Neural progenitor cell (in vitro differentiated cells): ENCODE measurements at regions not wholly inside any gene's neighbourhood (a gene's known extent, or its start where the extent isn't known, plus 50 kb on each side); places are given as distances from the start of the nearest gene placed in this dataset.

Experiments
- CTCF ChIP-seq: fragments of 200-600 bp; sonication (generic); IDR thresholded peaks from 2 replicates; pipeline ENCODE4 v1.5.1; 2017; ENCODE audit warnings: antibody characterized with exemption, mild to moderate bottlenecking
- EZH2 ChIP-seq: fragments of 200-600 bp; sonication (generic); IDR thresholded peaks from 2 replicates; pipeline ENCODE4 v1.6.1; 2017; ENCODE audit warnings: antibody characterized with exemption, mild to moderate bottlenecking, moderate library complexity

- TF ChIP-seq EZH2 (no peak), CTCF (no peak)
Observed at GRCh38 chr18:61085036-61085435, 248.2 kb upstream of the CDH20 start.
